ENCODE measurements at regions not wholly inside any gene's neighbourhood (a gene's known extent, or its start where the extent isn't known, plus 50 kb on each side); places are given as distances from the start of the nearest gene placed in this dataset.

DNA sequence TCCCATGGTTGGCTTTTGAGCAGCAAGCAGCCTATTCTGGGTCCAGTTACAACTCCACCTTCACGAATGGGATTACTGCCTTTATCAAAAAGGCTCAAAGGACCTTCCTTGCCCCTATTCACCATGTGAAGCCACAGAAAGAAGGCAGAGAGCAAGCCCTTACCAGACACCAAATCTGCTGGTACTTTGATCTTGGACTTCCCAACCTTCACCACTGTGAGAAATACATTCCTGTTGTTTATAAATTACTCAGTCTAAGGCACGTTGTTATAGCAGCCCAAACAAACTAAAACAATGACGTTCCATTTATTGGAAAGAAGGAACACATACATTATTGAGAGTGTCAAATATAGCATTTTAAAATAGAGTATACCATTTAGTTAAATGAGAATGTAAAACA lies 1557.9 kb downstream of the PLA2G4A start:
- no peaks in the 10 kb centered on the region for H3K9me3 ChIP-seq (ENCODE audit: low read length)
- H3K79me2 ChIP-seq (replicated peaks; ENCODE audit: insufficient read depth, low read length) = no peaks in the 10 kb centered on the region
- no peak overlapping the region for H3K4me2 ChIP-seq (ENCODE audit: low read length)
- no peak overlapping the region for H2AFZ ChIP-seq (ENCODE audit: low read depth, low read length)
- no peak overlapping the region for H3K27ac ChIP-seq (ENCODE audit: low read length)
- no peaks in the 10 kb centered on the region for H3K27me3 ChIP-seq (ENCODE audit: insufficient read depth, low read depth, low read length)
- H3K36me3 ChIP-seq (ENCODE audit: insufficient read depth, low read length) = no peaks in the 10 kb centered on the region
- TF ChIP-seq, protein P1, sequence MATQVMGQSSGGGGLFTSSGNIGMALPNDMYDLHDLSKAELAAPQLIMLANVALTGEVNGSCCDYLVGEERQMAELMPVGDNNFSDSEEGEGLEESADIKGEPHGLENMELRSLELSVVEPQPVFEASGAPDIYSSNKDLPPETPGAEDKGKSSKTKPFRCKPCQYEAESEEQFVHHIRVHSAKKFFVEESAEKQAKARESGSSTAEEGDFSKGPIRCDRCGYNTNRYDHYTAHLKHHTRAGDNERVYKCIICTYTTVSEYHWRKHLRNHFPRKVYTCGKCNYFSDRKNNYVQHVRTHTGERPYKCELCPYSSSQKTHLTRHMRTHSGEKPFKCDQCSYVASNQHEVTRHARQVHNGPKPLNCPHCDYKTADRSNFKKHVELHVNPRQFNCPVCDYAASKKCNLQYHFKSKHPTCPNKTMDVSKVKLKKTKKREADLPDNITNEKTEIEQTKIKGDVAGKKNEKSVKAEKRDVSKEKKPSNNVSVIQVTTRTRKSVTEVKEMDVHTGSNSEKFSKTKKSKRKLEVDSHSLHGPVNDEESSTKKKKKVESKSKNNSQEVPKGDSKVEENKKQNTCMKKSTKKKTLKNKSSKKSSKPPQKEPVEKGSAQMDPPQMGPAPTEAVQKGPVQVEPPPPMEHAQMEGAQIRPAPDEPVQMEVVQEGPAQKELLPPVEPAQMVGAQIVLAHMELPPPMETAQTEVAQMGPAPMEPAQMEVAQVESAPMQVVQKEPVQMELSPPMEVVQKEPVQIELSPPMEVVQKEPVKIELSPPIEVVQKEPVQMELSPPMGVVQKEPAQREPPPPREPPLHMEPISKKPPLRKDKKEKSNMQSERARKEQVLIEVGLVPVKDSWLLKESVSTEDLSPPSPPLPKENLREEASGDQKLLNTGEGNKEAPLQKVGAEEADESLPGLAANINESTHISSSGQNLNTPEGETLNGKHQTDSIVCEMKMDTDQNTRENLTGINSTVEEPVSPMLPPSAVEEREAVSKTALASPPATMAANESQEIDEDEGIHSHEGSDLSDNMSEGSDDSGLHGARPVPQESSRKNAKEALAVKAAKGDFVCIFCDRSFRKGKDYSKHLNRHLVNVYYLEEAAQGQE (IDR thresholded peaks at IDR 0.05; ENCODE audit: borderline replicate concordance) = no peak
- TF ChIP-seq POLR2AphosphoS5 (IDR thresholded peaks at IDR 0.05) = no peak
- H3K9ac ChIP-seq (ENCODE audit: low read length) = no peak overlapping the region
- H3F3A ChIP-seq (ENCODE audit: insufficient read depth, low read length, poor library complexity, severe bottlenecking) = no peaks in the 10 kb centered on the region
- no peaks in the 10 kb centered on the region for H4K20me1 ChIP-seq (ENCODE audit: insufficient read depth)
- H3K9me2 ChIP-seq (ENCODE audit: insufficient read depth, low read length) = no peaks in the 10 kb centered on the region
- no peak overlapping the region for H3K4me3 ChIP-seq (ENCODE audit: low read length)

DNA sequence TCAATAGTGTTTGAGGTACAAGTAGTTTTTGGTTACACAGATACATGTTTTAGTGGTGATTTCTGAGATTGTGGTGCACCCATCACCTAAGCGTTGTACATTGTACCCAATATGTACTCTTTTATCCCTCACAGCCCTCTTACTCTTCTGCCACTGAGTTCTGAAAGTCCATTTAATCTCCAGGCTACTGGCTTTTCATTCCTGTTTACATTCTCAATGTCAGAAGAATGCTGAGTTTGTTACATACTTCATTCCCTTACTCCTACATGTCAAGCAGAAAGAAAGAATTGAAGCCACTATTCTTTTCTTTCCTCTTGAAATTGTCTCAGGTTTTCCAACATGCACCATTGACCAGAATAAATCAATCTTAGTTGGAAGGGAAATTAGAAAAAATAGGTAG lies 1565.9 kb downstream of the PLA2G4A start:
- H3K27ac ChIP-seq (ENCODE audit: low read length) = no peak overlapping the region
- H3K9me3 ChIP-seq (ENCODE audit: low read length) = no peaks in the 10 kb centered on the region
- H3K4me3 ChIP-seq (ENCODE audit: low read length) = no peak overlapping the region

DNA sequence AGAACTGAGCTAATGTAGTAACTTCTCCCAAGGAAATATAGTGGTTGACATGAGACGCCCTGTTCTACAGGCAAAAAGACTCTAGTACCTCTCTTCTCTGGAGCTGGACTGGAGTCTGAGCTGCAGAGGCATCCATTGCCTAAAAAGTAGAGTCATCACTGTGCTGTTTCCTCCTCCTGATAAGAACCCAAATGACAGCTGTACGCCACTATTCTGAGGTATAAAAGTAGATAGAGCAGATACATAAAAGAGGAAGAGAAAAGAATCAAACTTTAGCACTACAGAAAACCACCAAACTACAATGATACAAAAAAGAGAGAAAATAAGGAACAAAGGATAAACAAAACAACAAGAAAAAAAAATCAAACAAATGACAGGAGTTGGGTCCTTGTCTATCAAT lies 1568.8 kb downstream of the PLA2G4A start:
- H3F3A ChIP-seq (ENCODE audit: insufficient read depth, low read length, poor library complexity, severe bottlenecking) = no peaks in the 10 kb centered on the region
- no peak overlapping the region for H3K27ac ChIP-seq (ENCODE audit: low read length)
- no peak overlapping the region for H2AFZ ChIP-seq (ENCODE audit: low read depth, low read length)
- H3K9me3 ChIP-seq (ENCODE audit: low read length) = peaks cover 7% of the 10 kb centered on the region
- H4K20me1 ChIP-seq (ENCODE audit: insufficient read depth) = no peaks in the 10 kb centered on the region
- H3K9me2 ChIP-seq (ENCODE audit: insufficient read depth, low read length) = no peaks in the 10 kb centered on the region
- H3K27me3 ChIP-seq (ENCODE audit: insufficient read depth, low read depth, low read length) = no peaks in the 10 kb centered on the region
- H3K9ac ChIP-seq (ENCODE audit: low read length) = no peak overlapping the region
- no peak overlapping the region for H3K4me3 ChIP-seq (ENCODE audit: low read length)
- H3K4me2 ChIP-seq (ENCODE audit: low read length) = no peak overlapping the region
- H3K79me2 ChIP-seq (replicated peaks; ENCODE audit: insufficient read depth, low read length) = no peaks in the 10 kb centered on the region
- H3K36me3 ChIP-seq (ENCODE audit: insufficient read depth, low read length) = no peaks in the 10 kb centered on the region
- TF ChIP-seq EZH2 (IDR thresholded peaks at IDR 0.05; ENCODE audit: borderline replicate concordance, insufficient read depth, low read length, poor library complexity, severe bottlenecking) (no peak), MXI1 (conservative IDR thresholded peaks at IDR 0.05; ENCODE audit: poor library complexity, severe bottlenecking) (no peak), TAF1 (IDR thresholded peaks at IDR 0.05; ENCODE audit: low read depth) (no peak), EP300 (conservative IDR thresholded peaks at IDR 0.05; ENCODE audit: poor library complexity, severe bottlenecking) (no peak), POLR2AphosphoS5 (IDR thresholded peaks at IDR 0.05) (no peak)
- TF ChIP-seq, protein P1 (IDR thresholded peaks at IDR 0.05; ENCODE audit: borderline replicate concordance) = no peak

More for the DNA sequence above, 1565.9 kb downstream of the PLA2G4A start:
- Histone ChIP-seq H2AFZ (ENCODE audit: low read depth, low read length) (no peak overlapping the region), H3K79me2 (replicated peaks; ENCODE audit: insufficient read depth, low read length) (no peaks in the 10 kb centered on the region), H3K9me2 (ENCODE audit: insufficient read depth, low read length) (no peaks in the 10 kb centered on the region), H4K20me1 (ENCODE audit: insufficient read depth) (no peaks in the 10 kb centered on the region), H3K9ac (ENCODE audit: low read length) (no peak overlapping the region), H3F3A (ENCODE audit: insufficient read depth, low read length, poor library complexity, severe bottlenecking) (no peaks in the 10 kb centered on the region), H3K36me3 (ENCODE audit: insufficient read depth, low read length) (no peaks in the 10 kb centered on the region), H3K27me3 (ENCODE audit: insufficient read depth, low read depth, low read length) (no peaks in the 10 kb centered on the region), H3K4me2 (ENCODE audit: low read length) (no peak overlapping the region)
- TF ChIP-seq EZH2 (IDR thresholded peaks at IDR 0.05; ENCODE audit: borderline replicate concordance, insufficient read depth, low read length, poor library complexity, severe bottlenecking) (no peak), MXI1 (conservative IDR thresholded peaks at IDR 0.05; ENCODE audit: poor library complexity, severe bottlenecking) (no peak), SMC3 (conservative IDR thresholded peaks at IDR 0.05; ENCODE audit: poor library complexity) (no peak), POLR2AphosphoS5 (IDR thresholded peaks at IDR 0.05) (no peak), EP300 (conservative IDR thresholded peaks at IDR 0.05; ENCODE audit: poor library complexity, severe bottlenecking) (no peak), RAD21 (conservative IDR thresholded peaks at IDR 0.05) (no peak)
- TF ChIP-seq, protein P1 (IDR thresholded peaks at IDR 0.05; ENCODE audit: borderline replicate concordance) = no peak
